Smooth muscle cell (in vitro differentiated cells): ENCODE measurements at regions not wholly inside any gene's neighbourhood (a gene's known extent, or its start where the extent isn't known, plus 50 kb on each side); places are given as distances from the start of the nearest gene placed in this dataset.

ENCODE experiments used
- DNase-seq: peaks from one replicate; lab custom pipeline; 2025; ENCODE audit not compliant: unreplicated experiment; lab: John Stamatoyannopoulos, UW
- H2AFZ ChIP-seq: fragments of 200-600 bp; sonication (generic); 2 replicates; pipeline ENCODE4 v1.6.0; 2016; ENCODE audit warnings: antibody characterized with exemption, low read depth, mild to moderate bottlenecking
- H3F3A ChIP-seq: fragments of 200-600 bp; sonication (generic); 2 replicates; pipeline ENCODE4 v1.6.0; 2017; ENCODE audit warnings: antibody characterized with exemption, low read depth
- H3K27ac ChIP-seq: fragments of 200-600 bp; sonication (generic); 2 replicates; pipeline ENCODE4 v1.5.1; 2016; ENCODE audit warnings: low read depth, mild to moderate bottlenecking
- H3K27me3 ChIP-seq: fragments of 200-600 bp; sonication (generic); 2 replicates; pipeline ENCODE4 v1.6.1; 2016; ENCODE audit warnings: low read depth, mild to moderate bottlenecking
- H3K36me3 ChIP-seq: fragments of 200-600 bp; sonication (generic); 2 replicates; pipeline ENCODE4 v1.5.1; 2016; ENCODE audit warnings: low read depth
- H3K4me1 ChIP-seq: fragments of 200-600 bp; sonication (generic); 2 replicates; pipeline ENCODE4 v1.5.1; 2016; ENCODE audit warnings: low read depth
- H3K4me2 ChIP-seq: fragments of 200-600 bp; sonication (generic); 2 replicates; pipeline ENCODE4 v1.6.0; 2016; ENCODE audit warnings: mild to moderate bottlenecking
- H3K4me3 ChIP-seq: fragments of 200-600 bp; sonication (generic); 2 replicates; pipeline ENCODE4 v1.5.1; 2016; ENCODE audit warnings: mild to moderate bottlenecking
- H3K79me2 ChIP-seq: fragments of 200-600 bp; sonication (generic); 2 replicates; pipeline ENCODE4 v1.6.0; 2016; ENCODE audit warnings: low read depth, mild to moderate bottlenecking
- H3K9ac ChIP-seq: fragments of 200-600 bp; sonication (generic); 2 replicates; pipeline ENCODE4 v1.6.0; 2016; ENCODE audit warnings: low read depth
- H3K9me3 ChIP-seq: fragments of 200-600 bp; sonication (generic); replicated peaks from 2 replicates; pipeline ENCODE4 v1.5.1; 2016; ENCODE audit warnings: low read depth
- H4K20me1 ChIP-seq: fragments of 200-600 bp; sonication (generic); 2 replicates; pipeline ENCODE4 v1.6.0; 2016; ENCODE audit warnings: low read depth
- CTCF ChIP-seq: fragments of 200-600 bp; sonication (generic); IDR thresholded peaks from 2 replicates; pipeline ENCODE4 v1.5.1; 2017; ENCODE audit warnings: borderline replicate concordance, mild to moderate bottlenecking, antibody characterized with exemption; ENCODE audit not compliant: insufficient read depth, poor library complexity, severe bottlenecking
- WGBS: methylation state at CpG from one replicate; pipeline ENCODE4 v1.1.7; 2016; ENCODE audit warnings: low lambda C conversion rate; 5-methylcytosine and 5-hydroxymethylcytosine counted together

- H3K9me3 ChIP-seq: no peaks in the 10 kb centered on the region
- H3F3A ChIP-seq: peaks cover 27% of the 10 kb centered on the region
- H4K20me1 ChIP-seq: no peaks in the 10 kb centered on the region
- no peaks in the 10 kb centered on the region for H3K36me3 ChIP-seq
- peak overlapping the region; percentile 68 for H3K4me2 ChIP-seq
- WGBS: 86% methylated on average over 2 of the region's 2 CpGs
- H3K27me3 ChIP-seq: no peaks in the 10 kb centered on the region
- no peak for TF ChIP-seq CTCF
- no peak overlapping the region for H2AFZ ChIP-seq
- no peaks in the 10 kb centered on the region for H3K79me2 ChIP-seq
- H3K27ac ChIP-seq: peak overlapping the region; percentile 92
- DNase-seq: no peak
- no peak overlapping the region for H3K4me3 ChIP-seq
- H3K4me1 ChIP-seq: peaks cover 25% of the 10 kb centered on the region
- H3K9ac ChIP-seq: peak overlapping the region; percentile 64
These were observed 112.4 kb upstream of the ZNF217 start for GRCh38 chr20:53706008-53706465.

DNA sequence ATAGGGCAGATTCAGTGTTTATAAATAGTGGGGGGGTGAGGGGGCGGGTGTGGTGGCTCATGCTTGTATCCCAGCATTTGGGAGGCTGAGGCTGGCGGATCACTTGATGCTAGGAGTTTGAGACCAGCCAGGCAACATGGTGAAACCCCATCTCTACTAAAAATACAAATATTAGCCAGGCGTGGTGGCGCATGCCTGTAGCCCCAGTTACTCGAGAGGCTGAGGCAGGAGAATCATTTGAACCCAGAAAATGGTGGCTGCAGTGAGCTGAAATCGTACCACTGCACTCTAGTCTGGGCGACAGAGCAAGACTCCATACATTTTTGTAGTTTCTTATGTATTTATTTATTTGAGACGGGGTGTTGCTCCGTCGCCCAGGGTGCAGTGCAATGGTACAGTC is 109.0 kb upstream of the ZNF217 start:
- no peak for TF ChIP-seq CTCF
- Histone ChIP-seq H3K79me2 (no peaks in the 10 kb centered on the region), H3F3A (peaks cover 14% of the 10 kb centered on the region), H3K4me3 (no peak overlapping the region), H2AFZ (no peak overlapping the region), H3K27me3 (no peaks in the 10 kb centered on the region), H4K20me1 (no peaks in the 10 kb centered on the region), H3K9me3 (no peaks in the 10 kb centered on the region), H3K27ac (no peak overlapping the region), H3K9ac (no peak overlapping the region), H3K4me1 (peaks cover 18% of the 10 kb centered on the region), H3K4me2 (no peak overlapping the region), H3K36me3 (no peaks in the 10 kb centered on the region)
- over 99% methylated on average over 10 of the region's 10 CpGs for WGBS
- no peak for DNase-seq

DNA sequence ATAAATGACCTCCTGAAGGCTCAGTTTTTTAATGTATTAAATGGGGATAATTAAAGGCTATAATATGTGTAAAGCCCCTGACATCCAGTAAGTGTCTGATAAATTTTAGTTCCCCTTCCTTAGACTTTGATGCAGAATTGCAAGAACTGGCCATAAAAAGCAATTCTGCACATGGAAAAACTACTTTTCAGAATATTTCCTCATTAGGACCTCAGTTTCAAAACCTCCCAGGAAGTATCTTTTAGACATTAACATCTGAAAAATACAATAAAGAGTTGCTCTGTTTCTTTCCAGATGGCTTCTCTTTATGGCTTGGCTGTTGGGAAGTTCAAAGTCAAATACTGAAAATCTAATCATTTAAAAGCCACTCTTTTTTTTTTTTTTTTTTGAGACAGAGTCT is 106.3 kb upstream of the ZNF217 start:
- H3K36me3 ChIP-seq: no peaks in the 10 kb centered on the region
- TF ChIP-seq CTCF: no peak
- H3K4me1 ChIP-seq: no peaks in the 10 kb centered on the region

DNA sequence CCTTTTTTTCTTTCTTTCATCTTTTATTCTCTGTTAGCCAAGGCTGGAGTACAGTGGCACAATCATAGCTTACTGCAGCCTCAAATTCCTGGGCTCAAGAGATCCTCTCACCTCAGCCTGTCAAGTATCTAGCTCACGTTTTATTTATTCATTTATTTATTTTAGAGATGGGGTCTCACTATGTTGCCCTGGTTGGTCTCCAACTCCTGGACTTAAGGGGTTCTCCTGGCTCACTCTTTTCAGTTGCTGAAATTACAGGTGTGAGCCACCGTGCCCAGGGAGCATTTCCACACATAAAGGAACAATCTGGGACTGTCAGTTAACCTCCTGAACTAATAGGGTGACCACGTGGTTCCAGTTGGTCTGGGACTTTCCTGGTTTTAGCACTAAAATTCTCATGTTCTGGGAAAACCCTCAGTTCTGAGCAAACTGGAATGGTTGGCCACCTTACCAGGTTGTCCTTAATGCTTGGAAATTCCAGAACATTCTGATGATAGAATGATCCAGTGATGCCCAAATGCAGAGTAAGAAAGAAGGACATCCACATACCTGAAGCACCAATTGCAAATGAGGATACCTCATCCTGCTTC is 105.5 kb upstream of the ZNF217 start:
- no peaks in the 10 kb centered on the region for H3K4me1 ChIP-seq
- no peaks in the 10 kb centered on the region for H3K27me3 ChIP-seq
- TF ChIP-seq CTCF: no peak
- H3K4me3 ChIP-seq: no peak overlapping the region
- H3K36me3 ChIP-seq: no peaks in the 10 kb centered on the region
- H3K9me3 ChIP-seq: no peaks in the 10 kb centered on the region
- no peak for DNase-seq
- no peak overlapping the region for H3K9ac ChIP-seq
- H2AFZ ChIP-seq: no peak overlapping the region
- no peaks in the 10 kb centered on the region for H4K20me1 ChIP-seq
- 88% methylated on average over 3 of the region's 3 CpGs for WGBS
- H3K4me2 ChIP-seq: no peak overlapping the region
- no peaks in the 10 kb centered on the region for H3K79me2 ChIP-seq
- no peaks in the 10 kb centered on the region for H3F3A ChIP-seq
- H3K27ac ChIP-seq: no peak overlapping the region

More for the DNA sequence above, 106.3 kb upstream of the ZNF217 start:
- H3K9ac ChIP-seq: no peak overlapping the region
- DNase-seq: no peak
- no peaks in the 10 kb centered on the region for H3K27me3 ChIP-seq
- no peak overlapping the region for H3K27ac ChIP-seq
- no peaks in the 10 kb centered on the region for H3K9me3 ChIP-seq
- H3K4me2 ChIP-seq: no peak overlapping the region
- H2AFZ ChIP-seq: no peak overlapping the region
- no peaks in the 10 kb centered on the region for H3K79me2 ChIP-seq
- H4K20me1 ChIP-seq: no peaks in the 10 kb centered on the region
- no peak overlapping the region for H3K4me3 ChIP-seq
- H3F3A ChIP-seq: peaks cover under 1% of the 10 kb centered on the region
